ENCODE measurements at regions not wholly inside any gene's neighbourhood (a gene's known extent, or its start where the extent isn't known, plus 50 kb on each side); places are given as distances from the start of the nearest gene placed in this dataset.

DNA sequence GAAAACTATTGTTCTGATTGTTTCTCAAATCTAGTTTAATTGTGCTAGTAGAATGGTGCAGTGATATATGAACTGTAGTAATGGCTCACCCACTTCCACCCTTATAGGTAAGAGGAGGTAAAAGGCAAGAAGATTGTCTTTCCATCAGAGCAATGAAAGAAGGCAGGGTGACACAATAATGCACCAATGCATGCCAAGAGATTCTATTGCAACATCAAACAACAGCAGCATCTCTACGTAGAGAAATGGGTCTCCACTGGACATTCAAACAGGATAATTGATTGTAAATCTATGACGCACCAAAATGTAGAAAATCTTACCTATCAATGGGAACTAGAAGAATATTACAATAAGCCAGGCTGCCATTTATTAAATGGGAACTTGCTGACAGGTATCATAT lies 107.0 kb upstream of the ISL1 start:
- no peak for TF ChIP-seq POLR2A (IDR thresholded peaks at IDR 0.05)
- TF ChIP-seq, protein P1, sequence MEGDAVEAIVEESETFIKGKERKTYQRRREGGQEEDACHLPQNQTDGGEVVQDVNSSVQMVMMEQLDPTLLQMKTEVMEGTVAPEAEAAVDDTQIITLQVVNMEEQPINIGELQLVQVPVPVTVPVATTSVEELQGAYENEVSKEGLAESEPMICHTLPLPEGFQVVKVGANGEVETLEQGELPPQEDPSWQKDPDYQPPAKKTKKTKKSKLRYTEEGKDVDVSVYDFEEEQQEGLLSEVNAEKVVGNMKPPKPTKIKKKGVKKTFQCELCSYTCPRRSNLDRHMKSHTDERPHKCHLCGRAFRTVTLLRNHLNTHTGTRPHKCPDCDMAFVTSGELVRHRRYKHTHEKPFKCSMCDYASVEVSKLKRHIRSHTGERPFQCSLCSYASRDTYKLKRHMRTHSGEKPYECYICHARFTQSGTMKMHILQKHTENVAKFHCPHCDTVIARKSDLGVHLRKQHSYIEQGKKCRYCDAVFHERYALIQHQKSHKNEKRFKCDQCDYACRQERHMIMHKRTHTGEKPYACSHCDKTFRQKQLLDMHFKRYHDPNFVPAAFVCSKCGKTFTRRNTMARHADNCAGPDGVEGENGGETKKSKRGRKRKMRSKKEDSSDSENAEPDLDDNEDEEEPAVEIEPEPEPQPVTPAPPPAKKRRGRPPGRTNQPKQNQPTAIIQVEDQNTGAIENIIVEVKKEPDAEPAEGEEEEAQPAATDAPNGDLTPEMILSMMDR (IDR thresholded peaks at IDR 0.05): no peak
